ENCODE measurements at regions not wholly inside any gene's neighbourhood (a gene's known extent, or its start where the extent isn't known, plus 50 kb on each side); places are given as distances from the start of the nearest gene placed in this dataset.

DNA sequence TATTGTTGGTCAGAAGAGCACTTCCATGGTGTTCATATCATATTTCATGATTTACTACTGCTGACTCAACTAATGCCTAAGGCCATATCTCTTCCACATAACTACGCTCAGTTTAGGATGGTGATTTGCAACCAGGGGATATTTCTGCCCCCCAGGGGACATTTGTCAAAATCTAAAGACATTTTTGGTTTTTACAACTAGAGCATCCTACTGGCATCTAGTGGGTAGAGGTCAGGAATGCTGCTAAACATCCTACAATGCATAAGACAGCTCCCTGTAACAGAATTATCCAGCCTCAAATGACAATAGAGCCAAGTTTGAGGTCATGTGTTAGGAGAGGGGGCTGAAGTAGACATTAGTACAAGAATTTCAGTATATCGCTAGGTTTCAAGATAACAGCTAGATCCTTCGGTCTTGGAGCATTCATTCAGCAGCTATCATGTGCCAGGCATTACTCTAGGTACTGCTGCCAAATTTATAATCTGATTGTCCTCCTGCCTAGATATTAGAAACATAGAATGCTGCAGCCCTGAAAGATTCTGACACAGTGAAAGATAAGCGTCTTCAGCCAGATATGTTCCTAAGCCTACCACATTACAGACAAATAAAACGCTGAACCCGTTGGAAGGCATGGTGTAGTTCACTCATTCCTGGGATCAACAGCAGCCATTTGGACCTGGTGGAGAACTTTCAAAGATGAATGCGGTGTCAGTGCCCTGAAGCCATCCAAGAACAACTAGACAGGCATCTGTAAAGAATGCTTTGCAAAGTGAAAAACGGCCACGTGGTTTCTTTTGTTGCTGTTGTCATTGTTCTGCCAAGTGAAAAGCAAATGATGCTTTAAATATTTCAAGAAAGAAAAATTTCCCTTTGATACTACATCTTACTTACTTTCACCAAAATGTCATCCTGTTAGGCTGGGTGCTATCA lies 55.5 kb upstream of the FST start:
- H3K36me3 ChIP-seq = no peaks in the 10 kb centered on the region
- H3K4me1 ChIP-seq = peaks cover 12% of the 10 kb centered on the region
- no peaks in the 10 kb centered on the region for H3K27me3 ChIP-seq
- H3K27ac ChIP-seq = no peak overlapping the region
- H3K4me3 ChIP-seq = no peak overlapping the region
- no peaks in the 10 kb centered on the region for H3K9me3 ChIP-seq
- DNase-seq (ENCODE audit: low spot score in 2 of 2) = no peak
- no peak for TF ChIP-seq POLR2A (IDR thresholded peaks at IDR 0.05)
- TF ChIP-seq EP300 (IDR thresholded peaks at IDR 0.05) = no peak
- no peak for TF ChIP-seq POLR2AphosphoS5 (IDR thresholded peaks at IDR 0.05)
- TF ChIP-seq, protein P1, sequence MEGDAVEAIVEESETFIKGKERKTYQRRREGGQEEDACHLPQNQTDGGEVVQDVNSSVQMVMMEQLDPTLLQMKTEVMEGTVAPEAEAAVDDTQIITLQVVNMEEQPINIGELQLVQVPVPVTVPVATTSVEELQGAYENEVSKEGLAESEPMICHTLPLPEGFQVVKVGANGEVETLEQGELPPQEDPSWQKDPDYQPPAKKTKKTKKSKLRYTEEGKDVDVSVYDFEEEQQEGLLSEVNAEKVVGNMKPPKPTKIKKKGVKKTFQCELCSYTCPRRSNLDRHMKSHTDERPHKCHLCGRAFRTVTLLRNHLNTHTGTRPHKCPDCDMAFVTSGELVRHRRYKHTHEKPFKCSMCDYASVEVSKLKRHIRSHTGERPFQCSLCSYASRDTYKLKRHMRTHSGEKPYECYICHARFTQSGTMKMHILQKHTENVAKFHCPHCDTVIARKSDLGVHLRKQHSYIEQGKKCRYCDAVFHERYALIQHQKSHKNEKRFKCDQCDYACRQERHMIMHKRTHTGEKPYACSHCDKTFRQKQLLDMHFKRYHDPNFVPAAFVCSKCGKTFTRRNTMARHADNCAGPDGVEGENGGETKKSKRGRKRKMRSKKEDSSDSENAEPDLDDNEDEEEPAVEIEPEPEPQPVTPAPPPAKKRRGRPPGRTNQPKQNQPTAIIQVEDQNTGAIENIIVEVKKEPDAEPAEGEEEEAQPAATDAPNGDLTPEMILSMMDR (IDR thresholded peaks at IDR 0.05) = no peak
- 24% methylated on average over 9 of the region's 9 CpGs for WGBS

DNA sequence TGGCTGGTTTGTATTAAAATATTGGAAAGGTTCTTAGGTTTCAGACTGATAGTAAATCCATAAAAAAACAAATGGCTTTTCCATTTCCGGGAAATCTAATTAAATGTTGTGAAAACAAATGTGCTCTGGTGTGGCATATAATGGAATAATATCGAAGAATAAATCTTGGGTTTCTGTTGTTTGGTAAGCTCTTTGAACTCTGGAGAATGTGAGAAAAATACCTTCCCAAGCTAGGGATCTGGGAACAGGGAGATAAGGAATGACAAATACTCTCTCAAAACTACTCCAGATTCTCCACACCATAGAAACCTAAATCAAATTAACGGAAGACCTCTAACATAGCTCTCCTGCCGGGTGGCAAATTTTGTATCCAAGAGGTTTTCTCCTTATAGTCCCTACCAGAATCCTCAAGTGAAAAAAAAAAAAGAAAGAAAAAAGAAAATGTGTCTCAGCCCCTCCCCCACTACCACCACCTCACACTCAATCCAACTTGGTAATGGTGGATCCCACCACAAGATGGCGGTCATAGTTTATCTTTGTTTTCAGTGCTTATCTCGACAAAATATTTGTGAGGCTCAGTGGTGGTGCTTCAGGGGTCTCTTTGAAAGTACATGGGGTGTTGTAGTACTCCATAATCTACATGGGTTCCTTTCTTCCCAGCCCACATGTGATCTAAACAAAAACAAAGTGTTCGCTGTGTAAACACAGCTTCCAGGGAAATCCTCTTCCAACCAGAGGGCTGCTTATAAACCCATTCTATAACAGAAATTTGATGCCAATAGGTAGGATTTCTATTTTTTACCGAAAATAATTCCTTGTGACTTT lies 54.5 kb upstream of the FST start:
- DNase-seq (ENCODE audit: low spot score in 2 of 2) = no peak
- Histone ChIP-seq H3K36me3 (no peaks in the 10 kb centered on the region), H3K27ac (no peak overlapping the region), H3K27me3 (no peaks in the 10 kb centered on the region), H3K4me1 (peaks cover 12% of the 10 kb centered on the region), H3K9me3 (no peaks in the 10 kb centered on the region), H3K4me3 (no peak overlapping the region)
- TF ChIP-seq EP300 (IDR thresholded peaks at IDR 0.05) = no peak
- 71% methylated on average over 8 of the region's 8 CpGs for WGBS

DNA sequence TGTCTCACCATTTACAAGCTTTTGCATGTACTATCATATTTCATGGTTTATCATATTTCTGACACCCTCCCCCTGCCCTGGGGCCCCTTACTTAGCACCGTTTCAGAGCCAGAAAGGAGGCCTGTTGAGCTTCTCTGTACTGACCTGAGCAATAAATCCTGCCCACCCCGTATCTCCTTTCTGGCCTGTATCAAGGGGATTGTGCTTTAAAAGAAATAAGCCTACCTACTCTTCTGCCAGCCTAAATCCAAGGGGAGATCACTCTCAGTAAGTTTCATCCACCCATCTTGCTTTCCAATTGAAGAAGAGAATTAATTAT lies 54.0 kb upstream of the FST start:
- Histone ChIP-seq H3K36me3 (no peaks in the 10 kb centered on the region), H3K9me3 (no peaks in the 10 kb centered on the region), H3K27me3 (no peaks in the 10 kb centered on the region), H3K4me1 (peaks cover 12% of the 10 kb centered on the region), H3K4me3 (no peak overlapping the region), H3K27ac (no peak overlapping the region)
- 85% methylated on average over 2 of the region's 2 CpGs for WGBS
- no peak for TF ChIP-seq EP300 (IDR thresholded peaks at IDR 0.05)
- no peak for TF ChIP-seq POLR2AphosphoS5 (IDR thresholded peaks at IDR 0.05)
- TF ChIP-seq, protein P1 (IDR thresholded peaks at IDR 0.05) = no peak
- TF ChIP-seq POLR2A (IDR thresholded peaks at IDR 0.05) = no peak
- DNase-seq (ENCODE audit: low spot score in 2 of 2) = no peak

DNA sequence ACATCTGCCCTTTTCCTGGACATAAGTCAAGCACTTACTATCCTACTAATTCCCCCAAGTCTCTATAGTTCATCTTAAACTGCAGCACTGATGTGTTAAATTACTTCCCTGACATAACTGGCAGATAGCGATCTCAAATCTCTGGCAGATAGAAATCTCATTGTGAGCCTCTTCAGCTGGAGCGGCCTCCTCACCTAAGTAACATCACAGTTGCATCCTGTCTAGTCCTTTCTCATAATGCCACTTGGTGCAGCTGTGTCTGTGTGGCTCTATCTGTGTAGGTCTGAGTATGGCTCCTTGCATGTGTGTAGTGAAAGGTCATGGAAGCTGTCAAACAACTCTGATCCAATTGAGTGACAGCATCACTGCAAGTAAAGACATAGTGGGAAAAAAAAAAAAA lies 53.6 kb upstream of the FST start:
- Histone ChIP-seq H3K27ac (no peak overlapping the region), H3K36me3 (no peaks in the 10 kb centered on the region), H3K9me3 (no peaks in the 10 kb centered on the region), H3K27me3 (no peaks in the 10 kb centered on the region), H3K4me1 (peaks cover 12% of the 10 kb centered on the region), H3K4me3 (no peak overlapping the region)
- DNase-seq (ENCODE audit: low spot score in 2 of 2) = no peak
- TF ChIP-seq, protein P1 (IDR thresholded peaks at IDR 0.05) = no peak
- no peak for TF ChIP-seq POLR2A (IDR thresholded peaks at IDR 0.05)
- TF ChIP-seq POLR2AphosphoS5 (IDR thresholded peaks at IDR 0.05) = no peak
- no peak for TF ChIP-seq EP300 (IDR thresholded peaks at IDR 0.05)
- WGBS = 88% methylated on average over 2 of the region's 2 CpGs

GRCh38 chr5:53427965-53428364 lies 52.5 kb upstream of the FST start:
- Histone ChIP-seq H3K36me3 (no peaks in the 10 kb centered on the region), H3K27ac (no peak overlapping the region), H3K27me3 (no peaks in the 10 kb centered on the region), H3K9me3 (no peaks in the 10 kb centered on the region), H3K4me3 (no peak overlapping the region), H3K4me1 (peaks cover 12% of the 10 kb centered on the region)
- TF ChIP-seq, protein P1 (IDR thresholded peaks at IDR 0.05) = no peak
- TF ChIP-seq POLR2A (IDR thresholded peaks at IDR 0.05) (no peak), EP300 (IDR thresholded peaks at IDR 0.05) (no peak), POLR2AphosphoS5 (IDR thresholded peaks at IDR 0.05) (no peak)
- DNase-seq (ENCODE audit: low spot score in 2 of 2) = no peak
